GM18499 (cell line): ENCODE measurements at regions not wholly inside any gene's neighbourhood (a gene's known extent, or its start where the extent isn't known, plus 50 kb on each side); places are given as distances from the start of the nearest gene placed in this dataset.
"Not testable (repeated sequence)": the region's sequence is repeated elsewhere in the genome, so short reads cannot be mapped to it uniquely, and the experiment has no call there.

ENCODE experiments used
- ATAC-seq: cut with Tn5 transposase; IDR thresholded peaks from one replicate; pipeline ENCODE4 v1.9.1; 2021; ENCODE audit warnings: moderate number of reproducible peaks; ENCODE audit not compliant: insufficient read depth, unreplicated experiment

DNA sequence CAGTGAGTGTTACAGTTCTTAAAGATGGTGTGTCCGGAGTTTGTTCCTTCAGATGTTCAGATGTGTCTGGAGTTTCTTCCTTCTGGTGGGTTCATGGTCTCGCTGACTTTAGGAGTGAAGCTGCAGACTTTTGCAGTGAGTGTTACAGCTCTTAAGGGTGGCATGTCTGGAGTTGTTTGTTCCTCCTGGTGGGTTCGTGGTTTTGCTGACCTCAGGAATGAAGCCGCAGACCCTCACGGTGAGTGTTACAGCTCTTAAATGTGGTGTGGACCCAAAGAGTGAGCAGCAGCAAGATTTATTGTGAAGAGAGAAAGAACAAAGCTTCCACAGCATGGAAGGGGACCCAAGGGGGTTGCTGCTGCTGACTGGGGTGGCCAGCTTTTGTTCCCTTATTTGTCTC lies 159.6 kb downstream of the POLR1F start:
- ATAC-seq = not testable (repeated sequence)

DNA sequence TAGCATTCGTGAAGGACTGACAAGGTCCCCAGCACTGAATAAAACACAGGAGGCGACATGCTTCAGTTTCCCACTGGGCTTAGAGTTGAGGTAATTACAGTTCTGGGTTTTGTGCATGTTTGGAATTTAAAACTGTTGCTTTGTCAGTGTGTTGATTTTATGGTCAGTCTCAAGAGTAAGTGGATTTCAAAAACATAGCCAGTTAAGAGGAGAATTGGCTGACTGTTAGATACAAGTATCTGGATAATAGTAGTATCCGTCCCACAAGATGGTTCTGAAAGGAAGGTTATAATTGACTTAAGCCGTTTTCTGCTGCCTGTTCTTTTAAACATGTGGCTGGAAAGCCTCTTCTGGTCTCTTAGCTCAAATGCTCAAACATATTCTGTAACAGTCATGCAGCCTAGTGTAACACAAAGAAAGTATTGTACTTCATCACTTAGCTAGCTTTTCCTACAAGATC lies 170.9 kb downstream of the POLR1F start:
- ATAC-seq = no peak

DNA sequence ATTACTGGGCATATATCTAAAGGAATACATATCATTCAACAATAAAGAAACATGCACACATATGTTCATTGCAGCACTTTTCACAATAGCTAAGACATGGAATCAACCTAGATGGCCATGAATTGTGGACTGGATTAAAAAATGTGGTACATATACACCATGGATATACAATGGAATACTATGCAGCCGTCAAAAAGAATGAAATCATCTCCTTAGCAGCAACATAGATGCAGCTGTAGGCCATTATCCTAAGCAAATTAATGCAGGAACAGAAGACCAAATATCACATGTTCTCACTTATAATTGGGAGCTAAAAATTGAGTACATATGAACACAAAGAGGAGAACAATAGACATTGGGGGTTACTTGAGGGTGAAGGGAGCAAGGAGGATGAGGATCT lies 175.6 kb downstream of the POLR1F start:
- no peak for ATAC-seq

DNA sequence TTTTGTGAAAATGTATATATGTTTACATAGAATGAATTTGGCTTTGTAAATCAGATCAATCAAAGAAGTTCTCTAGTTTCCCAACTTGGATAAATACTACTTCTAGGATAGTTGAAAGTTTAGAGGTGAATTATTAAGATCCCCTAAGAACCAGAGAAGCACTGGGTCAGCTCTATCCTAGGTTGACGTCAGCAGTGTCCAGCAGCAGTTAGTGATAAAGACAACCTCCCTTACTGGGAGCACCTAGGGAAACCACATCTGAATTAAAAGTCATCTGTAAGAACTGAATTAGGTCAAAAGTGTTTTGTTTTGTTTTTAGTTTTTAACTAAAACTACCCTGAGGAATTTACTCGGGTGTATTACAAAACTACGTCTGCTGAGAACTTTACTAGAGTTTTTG lies 178.0 kb downstream of the POLR1F start:
- no peak for ATAC-seq

GRCh38 chr7:19530261-19530660 lies 178.6 kb downstream of the POLR1F start:
- ATAC-seq = no peak

- ATAC-seq = no peak
Observed at GRCh38 chr7:19526639-19527038, 182.2 kb downstream of the POLR1F start.

DNA sequence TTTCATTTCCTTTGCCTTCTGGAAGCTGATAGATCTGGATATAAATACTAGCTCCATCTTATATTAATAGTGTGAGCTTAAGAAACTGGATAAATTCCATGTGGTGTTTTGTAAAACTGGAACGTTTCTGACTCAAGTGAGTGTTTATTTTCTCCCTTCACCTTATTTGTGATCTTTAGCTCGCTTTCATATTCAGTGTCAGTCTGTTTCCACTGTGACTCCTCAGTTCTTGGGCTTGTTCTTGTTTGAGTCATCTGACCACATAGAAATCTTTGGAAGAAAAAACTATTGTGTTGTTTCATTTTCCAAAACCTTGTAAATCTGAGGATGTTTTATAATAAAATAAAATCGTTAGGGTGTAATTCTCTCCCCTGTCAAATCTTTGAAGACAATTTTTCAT lies 186.4 kb downstream of the POLR1F start:
- no peak for ATAC-seq

DNA sequence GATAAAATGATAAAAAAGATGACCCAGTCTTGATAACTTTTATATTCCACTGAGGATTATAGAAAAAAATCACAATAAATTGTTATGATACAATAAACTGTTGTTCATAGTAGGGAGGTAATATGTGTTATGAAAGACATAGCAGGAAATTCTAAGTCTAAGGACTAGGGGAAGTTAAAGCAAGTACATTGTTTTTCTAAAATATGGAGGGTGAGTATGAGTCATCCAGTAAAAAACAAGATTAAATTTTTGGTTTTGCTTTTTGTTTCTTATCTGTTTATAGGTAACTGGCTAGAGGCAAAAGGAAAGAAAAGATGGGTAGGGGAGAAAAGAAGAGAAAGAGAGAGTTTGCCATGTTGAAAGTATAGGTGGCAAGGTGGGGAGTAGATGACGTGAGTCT lies 188.4 kb downstream of the POLR1F start:
- no peak for ATAC-seq

- ATAC-seq = no peak
Observed at GRCh38 chr7:19519443-19520021, 189.3 kb downstream of the POLR1F start.

- ATAC-seq = not testable (repeated sequence)
Observed at GRCh38 chr7:19517546-19517945, 191.3 kb downstream of the POLR1F start.

DNA sequence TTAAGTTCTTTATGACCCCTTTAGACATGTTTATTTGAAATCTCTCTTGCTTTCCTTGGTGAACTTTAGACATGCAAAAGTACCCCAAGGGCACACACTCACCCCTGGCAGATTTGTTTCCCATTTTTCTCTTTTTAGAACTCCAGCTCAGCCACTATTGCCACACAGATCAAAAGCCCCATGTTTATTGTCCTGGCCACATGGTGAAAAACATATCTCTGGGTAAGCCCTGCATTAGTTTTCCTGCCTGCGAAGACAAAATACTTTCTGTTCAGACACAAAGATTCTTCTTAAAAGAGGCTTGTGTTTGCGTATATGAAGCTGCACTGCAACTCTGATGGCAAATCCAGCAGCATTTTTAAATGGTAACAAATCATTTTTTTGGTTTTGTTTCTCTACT lies 200.0 kb downstream of the POLR1F start:
- no peak for ATAC-seq

- no peak for ATAC-seq
Observed at GRCh38 chr7:19508124-19508523, 200.7 kb downstream of the POLR1F start.

- peak; percentile 60 for ATAC-seq
Observed at GRCh38 chr7:19491821-19492452, 216.9 kb downstream of the POLR1F start.

- ATAC-seq = no peak
Observed at GRCh38 chr7:19491371-19491770, 217.5 kb downstream of the POLR1F start.

DNA sequence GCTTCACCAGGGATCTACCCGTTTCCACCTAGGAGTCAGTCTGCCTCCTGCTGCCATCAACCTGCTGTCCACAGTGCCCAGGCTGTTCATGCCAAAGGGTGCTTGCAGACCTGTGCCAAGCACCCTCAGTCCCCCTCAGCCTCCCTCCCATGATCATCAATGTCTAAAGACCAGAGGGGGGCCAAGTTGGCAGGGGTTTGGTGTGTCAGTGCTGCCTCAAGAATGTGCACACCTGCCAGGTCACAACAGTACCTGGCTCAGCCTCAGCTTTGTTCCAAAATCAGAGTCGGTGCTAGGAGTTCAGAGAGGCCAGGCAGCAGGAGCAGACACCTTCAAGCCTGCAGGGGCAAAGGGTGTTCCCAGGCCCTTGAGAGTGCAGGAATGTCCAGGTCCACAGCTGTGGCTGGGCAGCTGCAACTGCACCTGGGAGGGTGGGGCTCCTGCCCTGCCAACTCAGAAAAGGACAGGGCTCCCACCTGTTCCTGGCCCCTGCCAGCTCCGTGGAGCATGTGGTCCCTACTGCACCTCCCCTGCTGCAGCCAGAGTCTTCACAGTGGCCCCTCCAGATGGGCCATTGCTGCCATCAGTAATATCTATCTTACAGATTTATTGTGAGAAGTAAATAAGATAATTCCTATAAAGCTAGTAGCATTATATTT lies 219.5 kb downstream of the POLR1F start:
- ATAC-seq = no peak

DNA sequence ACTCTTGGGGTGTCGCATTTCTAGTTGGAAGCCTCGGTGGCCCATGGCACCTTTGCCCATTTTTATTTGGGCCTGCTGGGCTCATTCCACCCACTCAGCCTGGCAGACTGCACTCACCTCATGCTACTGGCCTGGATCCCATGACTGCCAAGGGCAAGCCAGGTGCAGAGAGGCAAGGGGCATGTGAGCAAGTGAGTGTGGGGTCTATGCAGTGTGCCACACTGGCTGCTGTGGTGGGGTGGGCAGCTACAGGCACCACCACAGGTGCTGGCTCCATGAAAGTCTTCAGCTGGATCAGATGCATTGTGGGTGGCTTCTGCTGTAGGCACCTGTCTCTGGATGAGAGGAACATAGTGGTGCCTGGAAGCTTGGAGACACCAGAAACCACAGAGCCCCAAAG lies 220.8 kb downstream of the POLR1F start:
- ATAC-seq = no peak

- no peak for ATAC-seq
Observed at GRCh38 chr7:19482628-19483027, 226.2 kb downstream of the POLR1F start.

GRCh38 chr7:19480383-19480782 lies 228.5 kb downstream of the POLR1F start:
- ATAC-seq = no peak

DNA sequence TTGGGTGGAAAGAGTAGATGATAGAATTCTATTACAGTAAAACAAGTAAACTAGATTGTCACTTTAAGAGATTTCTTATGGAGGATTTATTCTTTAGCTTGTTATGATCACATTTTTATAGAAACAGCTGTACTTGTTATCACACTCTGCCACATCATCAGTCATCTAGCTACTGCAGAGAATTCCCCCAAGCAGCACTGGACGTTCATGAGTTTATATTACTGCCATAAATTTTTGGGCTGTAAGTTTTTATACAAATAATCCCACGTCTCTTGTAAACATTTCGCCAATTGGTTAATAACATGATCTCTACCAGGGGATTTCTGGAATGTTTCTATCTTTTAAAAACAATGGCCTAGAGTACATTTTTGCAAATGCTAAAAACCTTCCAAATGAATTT lies 238.8 kb downstream of the POLR1F start:
- no peak for ATAC-seq

DNA sequence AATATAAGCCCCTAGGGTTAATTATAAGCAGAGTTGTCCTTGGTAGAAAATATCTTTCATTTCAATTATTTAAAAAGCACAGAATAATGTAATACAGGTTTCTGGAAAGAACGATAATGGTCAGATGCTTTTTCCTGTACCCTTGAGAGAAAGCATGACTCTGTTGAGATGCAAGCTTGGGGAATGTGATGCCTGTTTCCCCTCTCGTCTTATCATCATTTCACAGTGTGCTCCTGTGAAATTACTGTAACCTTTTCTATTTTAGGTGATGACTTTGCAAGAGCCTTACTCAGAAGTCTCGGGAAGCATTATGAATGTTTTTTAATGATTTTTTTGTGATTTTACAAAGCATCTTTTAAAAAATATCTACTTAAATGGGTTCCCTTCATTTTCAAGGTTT lies 243.0 kb downstream of the POLR1F start:
- ATAC-seq = no peak

DNA sequence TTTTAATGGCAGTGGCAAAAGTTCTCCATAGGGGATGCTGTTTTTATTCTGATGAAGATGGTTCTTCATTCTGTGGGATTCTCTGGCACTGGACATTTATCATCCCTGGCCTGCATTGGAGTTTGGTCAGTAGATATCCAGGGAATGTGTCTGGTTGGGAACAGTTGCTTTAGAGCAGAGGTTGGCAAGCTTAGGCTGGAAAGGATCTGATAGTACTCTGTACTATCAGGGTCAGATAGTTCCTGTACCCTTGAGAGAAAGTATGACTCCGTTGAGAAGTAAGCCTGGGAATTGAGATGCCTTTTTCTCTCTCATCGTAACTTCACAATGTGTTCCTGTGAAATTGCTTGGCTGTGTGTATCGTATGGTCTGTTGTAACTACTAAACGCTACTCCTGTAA lies 244.1 kb downstream of the POLR1F start:
- no peak for ATAC-seq

- no peak for ATAC-seq
Observed at GRCh38 chr7:19464241-19464640, 244.6 kb downstream of the POLR1F start.
